Prostate gland (tissue), 2 donors: ENCODE measurements at regions not wholly inside any gene's neighbourhood (a gene's known extent, or its start where the extent isn't known, plus 50 kb on each side); places are given as distances from the start of the nearest gene placed in this dataset.

Experiments
- POLR2A ChIP-seq: fragments of 450-650 bp; IDR thresholded peaks from one replicate; pipeline ENCODE4 v1.6.1; 2016; ENCODE audit warnings: antibody characterized with exemption, mild to moderate bottlenecking
- POLR2AphosphoS5 ChIP-seq: sonication (generic); formaldehyde crosslinking; IDR thresholded peaks from one replicate; pipeline ENCODE4 v1.6.1; 2017; ENCODE audit warnings: antibody characterized with exemption
- TF ChIP-seq, protein P1 (sequence below), 4 experiments: fragments of 200-600 bp in 2 of 4; fragments of 450-650 bp in 2 of 4; sonication (generic) in 2 of 4; IDR thresholded peaks; 1 replicate in 3 of 4; 2 replicates in 1 of 4; pipeline ENCODE4 v1.5.1; 2016 to 2019; ENCODE audit warnings: antibody characterized with exemption in 4 of 4, mild to moderate bottlenecking in 2 of 4, moderate library complexity in 2 of 4

DNA sequence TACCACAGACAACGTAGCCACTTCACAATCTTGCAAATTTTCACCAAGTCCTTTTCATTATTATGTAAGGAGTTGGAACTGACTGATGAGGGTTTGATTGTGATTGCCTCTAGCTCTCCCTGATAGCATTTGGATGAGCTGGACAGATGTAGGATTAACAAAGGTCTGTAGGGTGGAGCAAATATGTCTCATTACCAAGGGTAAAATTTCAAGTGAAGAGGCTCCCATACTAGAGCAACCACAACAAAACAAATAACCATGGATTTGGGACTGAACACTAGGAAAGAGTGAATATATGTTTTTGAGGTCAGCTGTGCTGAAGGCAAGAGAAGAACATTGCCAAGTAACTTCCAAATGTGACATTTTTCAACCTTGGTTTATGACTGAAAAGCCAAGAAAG lies 281.7 kb downstream of the NEBL start:
- TF ChIP-seq, protein P1, sequence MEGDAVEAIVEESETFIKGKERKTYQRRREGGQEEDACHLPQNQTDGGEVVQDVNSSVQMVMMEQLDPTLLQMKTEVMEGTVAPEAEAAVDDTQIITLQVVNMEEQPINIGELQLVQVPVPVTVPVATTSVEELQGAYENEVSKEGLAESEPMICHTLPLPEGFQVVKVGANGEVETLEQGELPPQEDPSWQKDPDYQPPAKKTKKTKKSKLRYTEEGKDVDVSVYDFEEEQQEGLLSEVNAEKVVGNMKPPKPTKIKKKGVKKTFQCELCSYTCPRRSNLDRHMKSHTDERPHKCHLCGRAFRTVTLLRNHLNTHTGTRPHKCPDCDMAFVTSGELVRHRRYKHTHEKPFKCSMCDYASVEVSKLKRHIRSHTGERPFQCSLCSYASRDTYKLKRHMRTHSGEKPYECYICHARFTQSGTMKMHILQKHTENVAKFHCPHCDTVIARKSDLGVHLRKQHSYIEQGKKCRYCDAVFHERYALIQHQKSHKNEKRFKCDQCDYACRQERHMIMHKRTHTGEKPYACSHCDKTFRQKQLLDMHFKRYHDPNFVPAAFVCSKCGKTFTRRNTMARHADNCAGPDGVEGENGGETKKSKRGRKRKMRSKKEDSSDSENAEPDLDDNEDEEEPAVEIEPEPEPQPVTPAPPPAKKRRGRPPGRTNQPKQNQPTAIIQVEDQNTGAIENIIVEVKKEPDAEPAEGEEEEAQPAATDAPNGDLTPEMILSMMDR (IDR thresholded peaks at IDR 0.05) = no peak
- TF ChIP-seq POLR2A (no peak), POLR2AphosphoS5 (no peak)
